ENCODE measurements at regions not wholly inside any gene's neighbourhood (a gene's known extent, or its start where the extent isn't known, plus 50 kb on each side); places are given as distances from the start of the nearest gene placed in this dataset.
"Not testable (repeated sequence)": the region's sequence is repeated elsewhere in the genome, so short reads cannot be mapped to it uniquely, and the experiment has no call there.

- no peak for DNase-seq
Measured at GRCh38 chr17:37859451-37859850, 64.8 kb upstream of the TBC1D3K start.

GRCh38 chr17:37858391-37858790 lies 65.8 kb upstream of the TBC1D3K start:
- DNase-seq, result not testable (repeated sequence)

- no peak for DNase-seq
Measured at GRCh38 chr17:37856245-37856644, 68.0 kb upstream of the TBC1D3K start.

GRCh38 chr17:37849617-37849972 lies 74.6 kb upstream of the TBC1D3K start:
- no peak for DNase-seq

- peak; percentile 22 to 32 for DNase-seq
Measured at GRCh38 chr17:37848690-37849616, 75.3 kb upstream of the TBC1D3K start.

GRCh38 chr17:37847811-37848331 lies 76.3 kb upstream of the TBC1D3K start:
- no peak for DNase-seq

- no peak for DNase-seq
Measured at GRCh38 chr17:37847102-37847501, 77.1 kb upstream of the TBC1D3K start.

- DNase-seq, result no peak
Measured at GRCh38 chr17:37844977-37845293, 79.3 kb upstream of the TBC1D3K start.

- peak; percentile 80 to 88 for DNase-seq
Measured at GRCh38 chr17:37844158-37844976, 79.8 kb upstream of the TBC1D3K start.

- no peak for DNase-seq
Measured at GRCh38 chr17:37842401-37842800, 81.8 kb upstream of the TBC1D3K start.

- DNase-seq, result no peak
Measured at GRCh38 chr17:37841232-37841631, 83.0 kb upstream of the TBC1D3K start.

GRCh38 chr17:37840576-37840975 lies 83.6 kb upstream of the TBC1D3K start:
- no peak for DNase-seq

GRCh38 chr17:37839196-37839978 lies 84.8 kb upstream of the TBC1D3K start:
- no peak for DNase-seq

- DNase-seq, result no peak
Measured at GRCh38 chr17:37838276-37838675, 85.9 kb upstream of the TBC1D3K start.

- no peak for DNase-seq
Measured at GRCh38 chr17:37836593-37836992, 87.6 kb upstream of the TBC1D3K start.

- no peak for DNase-seq
Measured at GRCh38 chr17:37834168-37834567, 89.3 kb upstream of the HNF1B start.

- peak; percentile 31 to 32 for DNase-seq
Measured at GRCh38 chr17:37833237-37833859, 88.5 kb upstream of the HNF1B start.

GRCh38 chr17:37831986-37832385 lies 87.1 kb upstream of the HNF1B start:
- no peak for DNase-seq

GRCh38 chr17:37831492-37831891 lies 86.6 kb upstream of the HNF1B start:
- no peak for DNase-seq

GRCh38 chr17:37830151-37830993 lies 85.5 kb upstream of the HNF1B start:
- DNase-seq, result no peak

GRCh38 chr17:37829592-37830123 lies 84.8 kb upstream of the HNF1B start:
- no peak for DNase-seq

Measured in AML-193 (cell line).